Activated T-cell treated with anti-CD3 and anti-CD28 coated beads for 1 hour (primary cell): ENCODE measurements at regions not wholly inside any gene's neighbourhood (a gene's known extent, or its start where the extent isn't known, plus 50 kb on each side); places are given as distances from the start of the nearest gene placed in this dataset.
"Not testable (repeated sequence)": the region's sequence is repeated elsewhere in the genome, so short reads cannot be mapped to it uniquely, and the experiment has no call there.

ENCODE experiments used
- DNase-seq: peaks from one replicate; pipeline ENCODE4 v3.0.0-alpha.2; 2020; ENCODE audit warnings: low read depth

DNA sequence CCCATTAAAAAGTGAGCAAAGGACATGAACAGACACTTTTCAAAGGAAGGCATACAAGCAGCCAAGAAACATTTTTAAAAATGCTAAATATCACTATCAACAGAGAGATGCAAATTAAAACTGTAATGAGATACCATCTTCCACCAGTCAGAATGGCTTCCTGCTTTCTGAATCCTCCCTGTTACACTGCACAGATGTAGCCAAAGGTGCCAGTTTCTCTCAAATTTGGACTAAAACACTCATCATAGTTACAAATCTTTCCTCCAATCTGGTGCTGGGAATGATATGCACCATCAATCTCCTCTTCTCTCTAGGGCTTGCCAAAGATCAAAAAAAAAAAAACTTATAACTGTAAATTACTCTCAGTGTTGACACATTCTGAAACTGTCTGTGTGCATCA, 311.8 kb upstream of the CLEC14A start:
- no peak for DNase-seq

DNA sequence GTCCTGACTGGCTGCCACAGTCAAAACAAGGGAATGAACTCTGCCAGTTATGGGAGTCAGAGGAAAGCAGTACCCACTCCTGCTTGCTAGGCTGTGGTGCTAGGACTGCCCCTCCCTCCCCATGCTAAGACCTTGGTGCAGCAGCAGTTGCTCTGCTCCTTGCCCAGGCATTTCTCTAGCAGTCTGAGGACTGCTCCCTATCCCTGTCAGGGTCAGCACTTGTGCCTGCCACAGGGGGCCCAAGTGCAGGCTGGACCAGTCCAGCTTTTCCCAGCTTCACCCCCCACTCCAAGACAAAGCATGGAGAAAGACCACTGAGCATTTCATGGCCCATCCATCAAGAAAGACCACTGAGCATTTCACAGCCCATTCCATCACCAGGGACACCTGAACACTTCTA, 305.8 kb upstream of the CLEC14A start:
- no peak for DNase-seq

DNA sequence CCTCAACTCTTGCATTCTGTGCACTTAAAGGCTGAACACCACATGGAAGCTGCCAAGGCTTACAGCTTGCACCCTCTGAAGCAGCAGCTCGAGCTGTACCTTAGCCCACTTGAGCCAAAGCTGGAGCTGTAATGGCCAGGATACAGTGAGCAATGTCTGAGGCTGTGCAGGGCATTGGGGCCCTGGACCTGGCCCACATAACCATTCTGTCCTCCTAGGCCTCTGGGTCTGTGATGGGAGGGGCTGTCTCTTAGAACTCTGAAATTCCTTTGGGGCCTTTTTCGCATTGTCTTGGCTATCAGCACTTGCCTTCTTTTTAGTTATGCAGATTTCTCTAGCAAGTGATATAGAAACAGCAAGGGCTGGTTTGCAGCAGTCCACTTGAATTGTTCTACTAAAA, 303.8 kb upstream of the CLEC14A start:
- no peak for DNase-seq

DNA sequence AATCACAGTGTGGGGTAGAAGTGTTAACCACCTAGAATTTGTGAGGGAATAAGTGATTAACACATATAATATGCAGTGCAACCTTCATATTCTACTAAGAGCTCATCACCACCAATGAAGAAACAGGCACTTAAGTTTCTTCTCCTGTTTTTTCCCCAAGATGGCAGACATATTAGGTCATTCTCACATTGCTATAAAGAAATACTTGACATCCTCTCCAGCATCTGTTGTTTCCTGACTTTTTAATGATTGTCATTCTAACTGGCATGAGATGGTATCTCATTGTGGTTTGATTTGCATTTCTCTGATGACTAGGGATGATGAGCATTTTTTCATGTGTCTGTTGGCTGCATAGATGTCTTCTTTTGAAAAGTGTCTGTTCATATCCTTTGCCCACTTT, 301.5 kb upstream of the CLEC14A start:
- not testable (repeated sequence) for DNase-seq

DNA sequence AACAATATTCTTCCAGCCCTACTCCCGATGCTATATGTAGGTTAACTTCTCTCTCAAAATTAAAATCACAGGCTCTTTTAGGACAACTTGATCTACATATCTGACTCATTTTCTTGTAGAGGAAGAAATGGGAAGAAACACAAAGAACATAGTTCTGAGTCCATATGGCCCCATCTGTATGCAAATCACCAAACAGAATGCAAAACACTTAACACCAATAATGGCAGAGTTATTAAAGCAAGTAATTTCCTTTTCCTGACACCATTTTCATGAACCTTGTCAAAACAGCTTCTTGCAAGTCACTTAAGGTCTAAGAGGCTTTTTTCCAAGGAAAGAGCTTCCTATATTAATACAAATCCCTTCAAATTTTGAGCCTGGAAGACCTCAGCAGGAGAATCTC, 300.4 kb upstream of the CLEC14A start:
- no peak for DNase-seq

DNA sequence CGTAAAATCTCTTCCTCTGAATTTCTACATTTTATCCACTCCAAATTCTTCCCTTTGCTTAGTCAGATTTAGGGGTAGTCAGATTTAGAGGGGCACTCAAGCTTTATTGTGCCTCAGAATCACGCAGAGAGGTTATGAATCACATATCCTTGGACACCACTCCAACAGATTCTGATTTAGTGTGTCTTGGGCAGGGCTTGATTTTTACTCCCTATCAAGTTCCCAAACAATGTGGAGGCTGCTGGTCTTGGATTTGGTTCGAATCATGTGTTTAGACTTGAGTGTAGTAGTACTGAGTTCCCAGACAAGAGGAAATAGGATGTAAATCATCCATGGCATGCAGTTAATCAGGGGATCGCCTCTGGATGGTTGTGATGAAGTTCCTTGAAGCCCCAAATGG, 298.1 kb upstream of the CLEC14A start:
- no peak for DNase-seq

DNA sequence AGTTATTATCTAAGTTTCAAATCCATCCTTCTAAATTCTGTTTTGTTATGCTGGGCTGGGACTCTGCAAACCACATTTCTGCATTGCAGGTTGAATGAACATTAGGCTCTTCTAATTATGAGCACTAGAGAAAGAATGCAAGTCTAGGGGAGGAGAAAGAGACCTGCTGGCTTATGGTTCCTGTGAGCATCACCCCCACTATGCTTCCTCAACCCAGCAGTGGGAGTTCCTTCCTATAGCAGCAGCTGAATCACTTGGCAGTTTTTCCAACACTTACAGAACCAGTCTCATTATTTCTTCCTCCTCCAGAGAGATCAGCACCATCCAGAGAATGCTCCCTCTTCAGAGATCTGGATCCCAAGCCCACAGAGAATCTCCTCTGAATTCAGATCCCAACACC, 297.7 kb upstream of the CLEC14A start:
- no peak for DNase-seq

DNA sequence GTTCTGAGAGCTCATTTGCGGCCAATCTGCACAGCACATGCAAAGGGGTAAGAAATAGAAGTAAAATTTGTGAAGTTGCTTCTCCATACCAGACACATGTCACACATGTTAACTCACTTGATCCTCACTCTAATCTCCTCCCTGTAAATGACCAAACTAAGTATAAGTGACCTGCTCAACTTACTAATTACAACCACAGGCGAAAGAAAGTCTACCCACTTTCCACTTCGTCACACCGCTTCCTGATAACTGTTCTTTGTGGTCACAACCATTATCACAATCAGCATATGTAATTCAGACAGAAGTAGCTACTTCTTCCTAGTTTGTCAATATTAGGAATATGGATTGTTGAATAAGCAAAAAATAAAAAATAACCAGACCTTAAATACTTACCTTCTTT, 293.7 kb upstream of the CLEC14A start:
- no peak for DNase-seq

DNA sequence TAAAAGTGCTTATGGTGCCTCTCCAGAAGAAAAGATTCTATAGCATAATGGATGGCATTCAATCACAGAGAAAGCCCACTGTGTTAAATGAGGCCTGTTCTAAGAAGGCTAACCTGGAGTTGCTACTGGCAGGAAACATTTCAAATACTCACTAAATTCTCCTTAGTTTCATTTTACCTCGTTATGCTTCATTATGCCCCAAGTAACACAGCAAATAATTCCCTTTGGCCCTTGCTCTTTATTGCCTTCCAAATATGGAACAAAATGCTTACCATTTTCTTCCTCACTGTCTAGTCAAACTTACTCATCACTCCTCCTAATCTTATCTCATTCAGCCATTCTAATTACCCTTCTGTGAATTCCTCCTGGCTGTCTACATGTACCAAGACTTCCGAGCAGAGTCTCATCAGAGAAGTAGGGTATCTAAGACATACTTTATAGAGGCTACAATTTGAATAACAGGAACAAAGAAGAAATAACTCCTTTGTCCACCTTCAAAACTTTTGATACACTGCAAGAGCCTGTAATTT, 292.1 kb upstream of the CLEC14A start:
- DNase-seq, result no peak

DNA sequence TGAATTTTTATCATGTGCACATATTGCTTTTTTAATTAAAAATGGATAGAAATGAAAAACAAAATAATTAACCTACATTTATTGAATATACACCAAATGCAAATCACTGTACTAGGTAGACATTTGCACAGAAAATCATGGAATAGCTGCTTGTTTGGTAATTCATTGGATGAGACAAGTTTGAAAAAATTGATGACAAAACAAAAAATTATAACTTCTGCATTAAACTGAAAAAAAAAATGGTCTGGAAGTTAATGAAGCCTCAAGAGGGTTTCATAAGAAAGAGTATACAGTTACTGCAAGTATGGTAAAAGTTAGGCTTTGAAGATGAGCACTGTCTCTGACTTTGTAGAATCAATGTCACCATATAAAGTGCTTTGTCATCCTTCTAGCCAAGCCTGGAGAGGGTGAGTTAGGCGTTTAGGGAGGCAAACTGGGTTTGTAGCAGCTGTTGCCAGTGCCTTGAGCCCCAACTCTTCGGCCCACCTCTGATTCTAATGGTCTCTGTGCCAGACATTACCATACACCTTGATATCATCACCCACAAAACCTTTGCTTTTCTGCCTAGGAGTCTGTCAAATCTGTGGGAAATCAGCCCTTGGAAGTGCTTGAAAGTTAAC, 291.1 kb upstream of the CLEC14A start:
- no peak for DNase-seq

DNA sequence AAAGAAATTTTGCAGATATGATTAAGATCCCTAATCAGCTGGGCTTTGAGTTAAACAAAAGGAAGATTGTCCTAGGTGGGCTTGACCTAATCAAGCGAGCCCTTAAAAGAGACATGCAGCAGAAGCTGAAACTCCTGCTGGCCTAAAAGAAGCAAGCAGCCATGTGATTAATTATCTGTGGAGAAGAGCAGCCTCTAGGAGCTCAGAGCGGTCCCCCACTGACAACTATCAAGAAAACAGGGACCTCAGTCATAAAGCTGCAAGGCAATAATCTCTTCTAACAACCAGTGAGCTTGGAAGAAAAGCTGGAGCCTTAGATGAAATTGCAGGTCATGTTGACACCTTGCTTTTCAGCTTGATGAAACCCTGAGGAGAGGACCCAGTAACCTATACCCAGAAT, 288.9 kb upstream of the CLEC14A start:
- DNase-seq, result no peak

DNA sequence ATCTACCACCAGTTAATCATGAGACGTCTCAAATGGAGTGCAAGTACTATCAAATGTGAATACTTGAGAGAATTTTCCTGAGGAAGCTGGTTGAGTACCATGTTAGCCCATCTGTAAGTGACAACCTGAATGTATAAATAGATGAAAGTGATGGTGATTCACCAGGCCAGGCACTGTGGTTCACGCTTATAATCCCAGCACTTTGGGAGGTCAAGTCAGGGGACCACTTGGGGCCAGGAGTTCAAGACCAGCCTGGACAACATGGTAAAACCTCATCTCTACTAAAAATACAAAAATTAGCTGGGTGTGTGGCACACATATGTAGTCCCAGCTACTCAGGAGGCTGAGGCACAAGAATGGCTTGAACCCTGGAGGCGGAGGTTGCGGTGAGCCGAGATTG, 288.0 kb upstream of the CLEC14A start:
- DNase-seq, result not testable (repeated sequence)

DNA sequence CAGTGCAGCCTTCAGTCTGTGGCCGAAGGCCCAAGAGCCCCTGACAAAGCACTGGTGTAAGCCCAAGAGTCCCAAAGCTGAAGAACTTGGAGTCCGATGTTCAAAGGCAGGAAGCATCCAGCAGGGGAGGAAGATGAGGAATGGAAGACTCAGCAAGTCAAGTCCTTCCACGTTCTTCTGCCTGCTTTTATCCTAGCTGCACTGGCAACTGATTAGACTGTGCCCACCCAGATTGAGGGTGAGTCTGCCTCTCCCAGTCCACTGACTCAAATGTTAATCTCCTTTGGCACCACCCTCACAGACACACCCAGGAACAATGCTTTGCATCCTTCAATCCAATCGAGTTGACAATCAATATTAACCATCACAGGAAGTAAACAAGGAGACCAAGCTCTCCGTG, 282.2 kb upstream of the CLEC14A start:
- not testable (repeated sequence) for DNase-seq

DNA sequence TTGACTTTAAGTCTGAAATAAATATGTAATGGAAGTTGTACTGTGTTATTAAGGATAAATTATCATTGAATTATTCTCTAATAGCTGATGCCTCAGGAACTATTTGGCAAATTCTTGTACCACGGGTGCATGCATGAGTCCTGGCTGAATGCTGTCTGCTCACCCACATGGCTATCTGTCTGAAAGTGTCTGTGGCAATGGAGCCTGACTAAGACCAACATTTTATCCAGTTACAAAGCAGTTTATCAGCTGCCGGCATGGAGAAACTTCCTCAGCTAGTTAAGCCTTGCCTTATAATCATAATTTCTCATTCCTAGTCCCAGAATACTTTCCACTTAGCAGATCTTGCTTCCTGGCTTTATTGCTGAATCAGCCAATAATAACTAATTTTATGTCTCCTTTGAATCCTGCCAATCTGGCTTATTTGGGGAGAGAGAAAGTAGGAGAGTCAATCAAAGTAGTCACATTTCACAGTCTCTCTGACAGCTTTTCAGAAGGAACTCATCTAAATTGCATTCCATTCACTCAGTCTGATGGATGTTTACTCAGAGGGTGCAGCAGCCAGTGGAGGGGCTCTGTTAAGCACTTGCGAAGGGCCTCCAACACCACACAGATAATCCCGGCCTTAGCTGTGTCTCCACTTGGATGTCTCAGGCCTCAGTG, 280.6 kb upstream of the CLEC14A start:
- no peak for DNase-seq

DNA sequence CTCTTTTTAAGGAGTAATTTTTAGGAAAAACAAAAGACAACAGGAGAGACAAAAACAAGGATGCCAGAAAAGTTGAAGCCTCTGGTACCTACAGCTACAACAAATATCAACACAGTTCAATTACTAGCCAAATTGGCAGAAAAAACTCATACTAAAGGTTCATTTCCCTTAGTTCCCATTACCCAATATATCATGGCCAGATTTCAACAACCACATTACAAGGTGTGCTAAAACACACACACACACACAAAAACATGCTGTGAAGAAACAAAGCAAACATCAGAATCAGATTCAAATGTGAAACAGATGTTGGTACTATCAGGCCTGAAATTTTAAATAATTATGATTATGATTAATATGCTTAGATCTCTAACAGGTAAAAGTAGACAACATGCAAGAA, 272.7 kb upstream of the CLEC14A start:
- DNase-seq, result no peak

DNA sequence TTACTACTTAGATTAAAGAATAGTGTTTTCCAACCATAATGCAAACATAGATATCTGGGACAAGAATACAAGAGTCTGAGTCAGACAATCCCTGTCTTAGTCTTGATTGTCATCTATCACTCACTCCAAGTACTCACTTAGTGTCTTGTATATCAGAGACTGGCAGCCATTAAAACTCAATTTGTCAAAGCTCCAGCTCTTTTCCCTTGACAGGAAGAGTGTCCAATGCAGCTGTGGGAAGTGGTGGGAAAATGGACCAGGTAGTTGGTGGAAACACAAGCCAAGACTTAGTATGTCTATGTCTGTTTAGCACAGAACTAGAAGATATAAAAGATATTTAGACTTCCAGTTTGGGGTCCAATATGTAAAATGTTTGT, 271.6 kb upstream of the CLEC14A start:
- no peak for DNase-seq

DNA sequence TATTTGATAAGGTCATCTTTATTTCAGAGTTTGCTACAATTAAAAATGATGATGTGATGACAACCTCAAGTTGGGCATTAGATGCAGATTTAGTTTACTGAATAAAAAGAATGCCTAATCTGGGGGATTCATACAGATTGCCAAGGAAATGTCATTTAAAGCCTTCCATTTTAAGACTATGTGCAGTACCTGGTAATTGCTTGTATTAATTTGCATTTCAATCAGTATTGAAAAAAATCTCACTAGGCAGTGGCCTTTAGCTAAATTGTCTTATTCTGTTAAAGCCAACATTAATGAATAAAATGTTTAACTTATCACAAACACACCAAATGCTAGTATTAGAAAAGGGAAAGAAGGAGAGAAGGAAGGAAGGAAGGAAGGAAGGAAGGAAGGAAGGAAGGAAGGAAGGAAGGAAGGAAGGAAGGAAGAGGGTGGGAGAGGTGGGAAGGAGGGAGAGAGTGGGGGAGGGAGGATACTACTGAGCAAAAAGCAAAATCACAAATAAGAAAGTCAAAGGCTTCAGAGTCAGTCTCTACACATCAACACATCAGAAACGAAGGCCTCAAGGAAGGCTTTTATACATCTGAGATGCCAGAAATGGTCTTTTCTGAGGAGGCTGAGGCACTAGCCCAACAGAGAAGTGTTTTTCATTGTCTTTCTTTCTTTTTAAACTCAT, 271.1 kb upstream of the CLEC14A start:
- DNase-seq, result no peak

DNA sequence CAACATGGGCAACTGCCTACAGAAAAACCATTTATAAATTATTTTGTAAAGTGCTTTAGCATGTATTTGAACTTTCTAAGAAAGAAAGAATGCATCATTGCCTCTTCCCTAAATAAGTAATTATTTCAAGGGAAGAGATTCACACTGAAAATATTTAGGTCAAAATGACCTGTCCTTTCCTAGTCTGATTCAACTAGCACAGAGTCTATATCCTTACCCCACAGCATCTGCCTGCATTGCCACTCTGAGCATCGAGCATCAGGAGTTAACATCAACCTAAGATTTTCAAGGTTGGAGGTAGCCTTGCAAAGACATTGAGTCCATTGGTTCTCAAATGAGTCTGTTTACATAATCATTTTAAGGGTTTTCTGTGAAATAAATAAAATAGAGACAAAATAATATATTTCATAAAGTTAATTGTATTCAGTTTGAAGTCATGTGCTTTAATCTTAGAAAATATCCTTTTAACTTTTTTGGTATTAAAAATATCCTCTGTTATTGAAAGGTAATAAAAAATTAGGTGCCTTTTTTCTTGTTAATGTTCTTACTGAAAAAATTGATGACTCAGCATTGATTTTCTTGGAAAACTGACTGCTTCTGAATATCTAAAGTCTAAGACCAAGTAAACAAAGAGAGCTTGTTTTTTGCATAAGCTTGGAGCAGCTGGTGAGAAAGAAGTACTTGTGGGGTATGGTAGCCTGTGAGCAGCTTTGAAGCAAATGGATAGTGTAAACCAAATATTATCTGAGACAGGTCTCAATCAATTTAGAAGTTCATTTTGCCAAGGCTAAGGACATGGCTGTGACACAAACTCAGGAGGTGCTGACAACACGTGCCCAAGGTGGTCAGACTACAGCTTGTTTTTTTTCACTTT, 269.0 kb upstream of the CLEC14A start:
- no peak for DNase-seq

DNA sequence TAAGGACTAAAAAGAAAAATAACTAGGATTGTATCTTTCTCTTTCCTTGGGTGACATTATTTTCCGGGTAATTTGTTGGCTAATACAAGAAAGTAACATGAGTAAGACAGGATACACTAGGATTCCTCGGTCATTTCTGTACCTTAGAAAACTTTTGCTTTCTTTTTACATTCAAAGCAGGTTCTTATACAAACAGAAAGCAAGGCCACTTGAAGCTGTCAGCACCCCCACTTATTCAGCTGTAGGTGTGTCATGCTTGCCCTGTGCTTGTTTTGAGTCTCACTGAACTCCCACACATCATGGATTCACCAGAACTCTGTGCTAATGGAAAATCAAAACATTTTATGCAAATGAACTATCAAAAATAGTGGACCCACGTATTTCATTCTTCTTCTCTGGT, 266.8 kb upstream of the CLEC14A start:
- no peak for DNase-seq

DNA sequence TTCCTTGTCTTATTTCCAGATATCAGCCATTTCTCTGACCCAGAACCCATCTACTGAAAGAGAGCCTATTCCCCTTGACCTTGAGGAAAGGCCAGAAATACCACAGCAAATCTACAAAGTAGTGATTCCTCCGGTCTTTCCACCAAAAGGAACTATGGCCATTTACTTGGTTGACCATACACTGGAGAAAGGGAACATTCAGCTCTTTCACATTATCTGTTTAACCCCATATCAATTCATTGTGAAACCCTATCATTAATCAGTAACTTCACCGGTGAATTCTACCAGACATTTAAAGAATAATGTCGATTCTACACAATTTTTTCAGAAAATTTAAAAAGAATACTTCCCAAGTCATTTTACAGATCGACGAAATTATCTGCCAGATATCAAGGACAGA, 265.7 kb upstream of the CLEC14A start:
- no peak for DNase-seq

DNA sequence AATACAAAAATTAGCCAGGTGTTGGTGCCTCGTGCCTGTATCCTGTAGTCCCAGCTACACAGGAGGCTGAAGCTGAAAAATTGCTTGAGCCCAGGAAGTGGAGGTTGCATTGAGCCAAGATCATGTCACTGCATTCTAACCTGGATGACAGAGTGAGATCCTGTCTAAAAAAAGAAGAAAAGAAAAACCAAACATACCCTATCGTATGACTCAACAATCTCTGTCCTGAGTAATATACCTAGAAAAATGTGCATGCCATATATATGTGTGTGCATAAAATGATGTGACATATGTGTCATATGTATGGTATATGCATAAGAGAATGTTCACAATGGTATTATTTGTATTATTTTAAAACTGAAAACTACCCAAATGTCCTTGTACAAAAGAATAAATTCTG, 261.5 kb upstream of the CLEC14A start:
- DNase-seq, result no peak

DNA sequence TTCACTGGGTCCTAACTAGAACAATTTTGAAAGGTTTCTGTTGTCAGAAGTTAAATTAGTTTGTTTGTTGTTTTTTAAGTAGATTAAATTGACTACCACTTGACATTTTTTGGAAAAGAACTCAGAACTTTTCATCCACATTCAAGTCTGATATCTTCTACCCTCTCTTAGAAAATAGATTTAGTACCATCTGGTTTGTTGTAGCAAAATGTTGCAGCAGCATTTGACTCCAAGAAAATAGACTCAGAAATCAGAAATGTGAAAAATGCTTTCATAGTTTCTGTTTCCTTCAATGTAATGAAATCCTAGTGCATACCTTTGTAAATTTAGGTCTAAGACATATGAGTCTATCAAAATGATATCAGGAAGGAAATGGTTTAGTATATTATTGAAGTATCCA, 256.3 kb upstream of the CLEC14A start:
- no peak for DNase-seq

DNA sequence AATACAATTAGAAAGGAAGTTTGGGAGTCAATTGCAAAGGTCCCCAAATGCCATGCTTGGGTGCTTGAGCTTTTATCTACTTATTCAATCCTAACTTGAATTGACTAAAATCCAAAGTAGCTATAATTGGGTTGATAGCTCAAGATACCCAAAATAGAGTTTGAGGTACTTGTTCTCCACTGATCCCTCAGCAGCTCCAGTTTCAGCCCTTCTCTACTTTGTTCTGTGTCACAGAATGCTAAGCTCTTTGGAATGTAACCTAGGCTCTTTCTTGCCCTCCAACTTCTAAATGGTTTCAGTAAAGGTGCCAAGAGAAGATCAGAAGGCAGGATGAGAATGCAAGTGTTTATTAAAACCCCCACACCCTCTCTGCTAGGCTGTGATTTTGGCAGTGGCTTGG, 251.4 kb upstream of the CLEC14A start:
- no peak for DNase-seq
